ENCODE measurements at regions not wholly inside any gene's neighbourhood (a gene's known extent, or its start where the extent isn't known, plus 50 kb on each side); places are given as distances from the start of the nearest gene placed in this dataset.

- DNase-seq, result no peak
Measured at GRCh38 chr5:2136728-2137333, 254.1 kb upstream of the IRX4 start.

GRCh38 chr5:2135833-2136232 is 253.1 kb upstream of the IRX4 start:
- in situ Hi-C loops (cut with HindIII; ENCODE audit: low pct_ligation_motif_present, low sequenced_read_pairs), result no loop called here
- no peaks in the 10 kb centered on the region for H3K36me3 ChIP-seq (replicated peaks)
- no peak for DNase-seq
- H3K27ac ChIP-seq, result no peak overlapping the region
- H3K27me3 ChIP-seq (replicated peaks), result no peaks in the 10 kb centered on the region
- no peak overlapping the region for H3K4me3 ChIP-seq (ENCODE audit: low read depth, low read length)
- no peak for TF ChIP-seq CTCF (IDR thresholded peaks at IDR 0.05; ENCODE audit: low read depth, low read length, missing control alignments)

More at GRCh38 chr5:2136728-2137333, 254.1 kb upstream of the IRX4 start:
- H3K36me3 ChIP-seq (replicated peaks), result no peaks in the 10 kb centered on the region
- no peaks in the 10 kb centered on the region for H3K27me3 ChIP-seq (replicated peaks)
- in situ Hi-C loops (cut with HindIII; ENCODE audit: low pct_ligation_motif_present, low sequenced_read_pairs), result no loop called here
- no peak overlapping the region for H3K4me3 ChIP-seq (ENCODE audit: low read depth, low read length)
- no peak overlapping the region for H3K27ac ChIP-seq
- no peak for TF ChIP-seq CTCF (IDR thresholded peaks at IDR 0.05; ENCODE audit: low read depth, low read length, missing control alignments)

GRCh38 chr5:2135354-2135753 is 252.6 kb upstream of the IRX4 start:
- Histone ChIP-seq H3K4me3 (ENCODE audit: low read depth, low read length) (no peak overlapping the region), H3K27ac (no peak overlapping the region), H3K27me3 (replicated peaks) (no peaks in the 10 kb centered on the region), H3K36me3 (replicated peaks) (no peaks in the 10 kb centered on the region)
- no peak for DNase-seq
- no peak for TF ChIP-seq CTCF (IDR thresholded peaks at IDR 0.05; ENCODE audit: low read depth, low read length, missing control alignments)
- in situ Hi-C loops (cut with HindIII; ENCODE audit: low pct_ligation_motif_present, low sequenced_read_pairs), result no loop called here

GRCh38 chr5:2134543-2135292 is 252.0 kb upstream of the IRX4 start:
- no peak for TF ChIP-seq CTCF (IDR thresholded peaks at IDR 0.05; ENCODE audit: low read depth, low read length, missing control alignments)
- no peak overlapping the region for H3K27ac ChIP-seq
- no peaks in the 10 kb centered on the region for H3K27me3 ChIP-seq (replicated peaks)
- no peaks in the 10 kb centered on the region for H3K36me3 ChIP-seq (replicated peaks)
- in situ Hi-C loops (cut with HindIII; ENCODE audit: low pct_ligation_motif_present, low sequenced_read_pairs), result no loop called here
- no peak overlapping the region for H3K4me3 ChIP-seq (ENCODE audit: low read depth, low read length)
- DNase-seq, result peak; percentile 10

GRCh38 chr5:2133936-2134335 is 251.2 kb upstream of the IRX4 start:
- TF ChIP-seq CTCF (IDR thresholded peaks at IDR 0.05; ENCODE audit: low read depth, low read length, missing control alignments), result no peak
- no peaks in the 10 kb centered on the region for H3K27me3 ChIP-seq (replicated peaks)
- no peaks in the 10 kb centered on the region for H3K36me3 ChIP-seq (replicated peaks)
- H3K27ac ChIP-seq, result no peak overlapping the region
- DNase-seq, result no peak
- in situ Hi-C loops (cut with HindIII; ENCODE audit: low pct_ligation_motif_present, low sequenced_read_pairs), result no loop called here
- no peak overlapping the region for H3K4me3 ChIP-seq (ENCODE audit: low read depth, low read length)

Measured in brain microvascular endothelial cell (primary cell).